ENCODE measurements at regions not wholly inside any gene's neighbourhood (a gene's known extent, or its start where the extent isn't known, plus 50 kb on each side); places are given as distances from the start of the nearest gene placed in this dataset.

DNA sequence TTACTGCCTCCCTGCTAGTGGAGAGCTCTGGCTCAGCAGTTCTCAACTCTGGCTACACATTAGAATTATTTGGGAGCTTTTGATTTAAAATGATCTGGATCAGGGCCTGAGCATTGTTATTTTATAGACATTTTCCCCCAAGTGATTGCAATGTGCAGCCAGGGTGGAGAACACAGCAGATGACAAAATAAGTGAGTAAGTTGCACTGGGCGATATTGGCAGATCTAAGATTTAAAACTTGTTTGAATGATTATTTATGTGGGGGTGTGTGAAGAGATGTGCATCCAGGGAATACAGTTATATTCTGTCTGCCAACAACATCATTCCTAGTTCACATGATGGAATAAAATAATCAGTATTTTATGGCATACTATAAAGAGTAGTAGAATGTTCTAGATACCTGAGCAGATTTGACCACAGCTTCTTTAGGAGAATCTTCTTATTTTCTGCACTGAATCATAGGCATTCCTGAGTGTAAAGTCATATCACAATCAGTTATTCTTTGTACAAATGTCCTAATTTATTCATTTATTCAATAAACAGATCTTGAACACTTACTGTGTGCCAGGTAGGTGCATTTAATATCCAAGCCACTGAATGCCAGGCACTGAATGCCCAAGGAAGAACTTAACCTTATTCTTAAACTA is 123.9 kb downstream of the UCHL1 start:
- DNase-seq (ENCODE audit: low read depth in 1 of 2, low spot score in 1 of 2): no peak
- no peaks in the 10 kb centered on the region for H3K4me1 ChIP-seq (ENCODE audit: low read depth)
- no peaks in the 10 kb centered on the region for H3K9me3 ChIP-seq (ENCODE audit: low read depth)
- TF ChIP-seq, protein P1, sequence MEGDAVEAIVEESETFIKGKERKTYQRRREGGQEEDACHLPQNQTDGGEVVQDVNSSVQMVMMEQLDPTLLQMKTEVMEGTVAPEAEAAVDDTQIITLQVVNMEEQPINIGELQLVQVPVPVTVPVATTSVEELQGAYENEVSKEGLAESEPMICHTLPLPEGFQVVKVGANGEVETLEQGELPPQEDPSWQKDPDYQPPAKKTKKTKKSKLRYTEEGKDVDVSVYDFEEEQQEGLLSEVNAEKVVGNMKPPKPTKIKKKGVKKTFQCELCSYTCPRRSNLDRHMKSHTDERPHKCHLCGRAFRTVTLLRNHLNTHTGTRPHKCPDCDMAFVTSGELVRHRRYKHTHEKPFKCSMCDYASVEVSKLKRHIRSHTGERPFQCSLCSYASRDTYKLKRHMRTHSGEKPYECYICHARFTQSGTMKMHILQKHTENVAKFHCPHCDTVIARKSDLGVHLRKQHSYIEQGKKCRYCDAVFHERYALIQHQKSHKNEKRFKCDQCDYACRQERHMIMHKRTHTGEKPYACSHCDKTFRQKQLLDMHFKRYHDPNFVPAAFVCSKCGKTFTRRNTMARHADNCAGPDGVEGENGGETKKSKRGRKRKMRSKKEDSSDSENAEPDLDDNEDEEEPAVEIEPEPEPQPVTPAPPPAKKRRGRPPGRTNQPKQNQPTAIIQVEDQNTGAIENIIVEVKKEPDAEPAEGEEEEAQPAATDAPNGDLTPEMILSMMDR (IDR thresholded peaks at IDR 0.05; ENCODE audit: low read depth, low read length): no peak
- H3K4me3 ChIP-seq: no peak overlapping the region
- peaks cover 46% of the 10 kb centered on the region for H3K27me3 ChIP-seq
- no peaks in the 10 kb centered on the region for H3K36me3 ChIP-seq
- no peak overlapping the region for H3K27ac ChIP-seq

GRCh38 chr4:41381384-41381783 is 124.7 kb downstream of the UCHL1 start:
- Histone ChIP-seq H3K9me3 (ENCODE audit: low read depth) (no peaks in the 10 kb centered on the region), H3K27ac (no peak overlapping the region), H3K4me3 (no peak overlapping the region), H3K4me1 (ENCODE audit: low read depth) (no peaks in the 10 kb centered on the region), H3K36me3 (no peaks in the 10 kb centered on the region), H3K27me3 (peaks cover 50% of the 10 kb centered on the region)
- TF ChIP-seq, protein P1 (IDR thresholded peaks at IDR 0.05; ENCODE audit: low read depth, low read length): no peak
- DNase-seq (ENCODE audit: low read depth in 1 of 2, low spot score in 1 of 2): no peak

- no peaks in the 10 kb centered on the region for H3K36me3 ChIP-seq
- DNase-seq (ENCODE audit: low read depth in 1 of 2, low spot score in 1 of 2): peak in 1 of 2 donors; percentile 51
- H3K4me3 ChIP-seq: no peak overlapping the region
- TF ChIP-seq, protein P1 (IDR thresholded peaks at IDR 0.05; ENCODE audit: low read depth, low read length): no peak
- peaks cover 54% of the 10 kb centered on the region for H3K27me3 ChIP-seq
- no peaks in the 10 kb centered on the region for H3K9me3 ChIP-seq (ENCODE audit: low read depth)
- H3K27ac ChIP-seq: no peak overlapping the region
- no peaks in the 10 kb centered on the region for H3K4me1 ChIP-seq (ENCODE audit: low read depth)
Measured at GRCh38 chr4:41384992-41385391, 128.3 kb downstream of the UCHL1 start.

DNA sequence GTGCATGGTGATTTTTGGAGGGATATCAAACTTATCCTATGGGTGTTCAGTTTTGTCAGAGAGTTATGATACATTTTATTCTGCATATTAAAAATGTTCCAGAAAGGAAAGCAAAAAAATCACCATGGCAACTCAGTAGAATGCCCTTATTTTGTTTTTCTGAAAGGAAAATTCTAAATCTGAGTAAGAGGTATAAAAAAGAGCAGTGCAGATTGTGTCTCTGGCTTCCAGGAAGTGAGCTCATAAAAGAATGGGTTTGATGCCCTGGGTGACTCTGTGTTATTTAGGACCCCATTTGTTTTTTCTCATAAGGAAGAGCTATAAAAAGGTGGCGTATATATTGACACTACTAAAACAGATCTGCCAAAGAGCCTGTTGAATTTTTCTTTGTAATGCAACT is 128.8 kb downstream of the UCHL1 start:
- TF ChIP-seq, protein P1 (IDR thresholded peaks at IDR 0.05; ENCODE audit: low read depth, low read length): no peak
- H3K36me3 ChIP-seq: no peaks in the 10 kb centered on the region
- no peak for DNase-seq (ENCODE audit: low read depth in 1 of 2, low spot score in 1 of 2)
- H3K9me3 ChIP-seq (ENCODE audit: low read depth): no peaks in the 10 kb centered on the region
- H3K4me3 ChIP-seq: no peak overlapping the region
- H3K27me3 ChIP-seq: peaks cover 54% of the 10 kb centered on the region
- no peaks in the 10 kb centered on the region for H3K4me1 ChIP-seq (ENCODE audit: low read depth)
- H3K27ac ChIP-seq: no peak overlapping the region

GRCh38 chr4:41388080-41388479 is 131.4 kb downstream of the UCHL1 start:
- TF ChIP-seq, protein P1 (IDR thresholded peaks at IDR 0.05; ENCODE audit: low read depth, low read length): no peak
- DNase-seq (ENCODE audit: low read depth in 1 of 2, low spot score in 1 of 2): no peak
- no peak overlapping the region for H3K4me3 ChIP-seq

More at GRCh38 chr4:41388080-41388479, 131.4 kb downstream of the UCHL1 start:
- Histone ChIP-seq H3K36me3 (no peaks in the 10 kb centered on the region), H3K4me1 (ENCODE audit: low read depth) (no peaks in the 10 kb centered on the region), H3K9me3 (ENCODE audit: low read depth) (no peaks in the 10 kb centered on the region), H3K27me3 (peaks cover 30% of the 10 kb centered on the region), H3K27ac (no peak overlapping the region)

Data from cardiac muscle cell (in vitro differentiated cells and primary cell).